Keratinocyte (primary cell): ENCODE measurements at regions not wholly inside any gene's neighbourhood (a gene's known extent, or its start where the extent isn't known, plus 50 kb on each side); places are given as distances from the start of the nearest gene placed in this dataset.

Source experiments
- EZH2 ChIP-seq: IDR thresholded peaks from one replicate; pipeline ENCODE4 v1.6.1; 2012; ENCODE audit warnings: inconsistent platforms, mild to moderate bottlenecking, low read length, moderate library complexity
- TF ChIP-seq, protein P1 (sequence below), 3 experiments: IDR thresholded peaks in 1 of 3; conservative IDR thresholded peaks in 1 of 3; optimal IDR thresholded peaks in 1 of 3; 2 replicates in 2 of 3; 3 replicates in 1 of 3; pipeline versions ENCODE3 to v1.5.1; 2011; ENCODE audit warnings: low read length in 3 of 3, mild to moderate bottlenecking in 3 of 3, moderate library complexity in 2 of 3, control low read depth in 1 of 3, inconsistent platforms in 1 of 3; ENCODE audit not compliant: insufficient read depth in 2 of 3; ENCODE audit errors: extremely low read depth in 1 of 3

DNA sequence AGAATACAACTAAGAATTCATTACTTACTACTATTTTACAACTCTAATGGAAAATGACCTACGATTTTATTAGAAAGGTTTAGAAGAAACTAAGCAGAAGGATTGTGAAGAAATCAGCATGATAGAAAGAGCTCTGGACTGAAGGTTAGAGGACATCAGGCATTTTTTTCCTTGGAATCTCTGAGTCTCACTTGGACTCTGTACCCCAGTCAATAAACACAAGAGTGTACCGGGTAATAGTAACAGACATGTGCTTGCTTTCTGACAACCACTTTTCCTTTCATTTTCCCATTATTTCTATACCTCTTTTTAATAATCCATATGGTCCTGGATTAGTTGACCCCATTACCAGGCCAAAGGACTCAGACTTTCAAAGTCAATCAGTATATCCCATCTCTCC, 1240.9 kb upstream of the LRRTM3 start:
- TF ChIP-seq, protein P1, sequence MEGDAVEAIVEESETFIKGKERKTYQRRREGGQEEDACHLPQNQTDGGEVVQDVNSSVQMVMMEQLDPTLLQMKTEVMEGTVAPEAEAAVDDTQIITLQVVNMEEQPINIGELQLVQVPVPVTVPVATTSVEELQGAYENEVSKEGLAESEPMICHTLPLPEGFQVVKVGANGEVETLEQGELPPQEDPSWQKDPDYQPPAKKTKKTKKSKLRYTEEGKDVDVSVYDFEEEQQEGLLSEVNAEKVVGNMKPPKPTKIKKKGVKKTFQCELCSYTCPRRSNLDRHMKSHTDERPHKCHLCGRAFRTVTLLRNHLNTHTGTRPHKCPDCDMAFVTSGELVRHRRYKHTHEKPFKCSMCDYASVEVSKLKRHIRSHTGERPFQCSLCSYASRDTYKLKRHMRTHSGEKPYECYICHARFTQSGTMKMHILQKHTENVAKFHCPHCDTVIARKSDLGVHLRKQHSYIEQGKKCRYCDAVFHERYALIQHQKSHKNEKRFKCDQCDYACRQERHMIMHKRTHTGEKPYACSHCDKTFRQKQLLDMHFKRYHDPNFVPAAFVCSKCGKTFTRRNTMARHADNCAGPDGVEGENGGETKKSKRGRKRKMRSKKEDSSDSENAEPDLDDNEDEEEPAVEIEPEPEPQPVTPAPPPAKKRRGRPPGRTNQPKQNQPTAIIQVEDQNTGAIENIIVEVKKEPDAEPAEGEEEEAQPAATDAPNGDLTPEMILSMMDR (optimal IDR thresholded peaks at IDR 0.05 in 1 of 3, IDR thresholded peaks at IDR 0.05 in 1 of 3, conservative IDR thresholded peaks at IDR 0.05 in 1 of 3; ENCODE audit: extremely low read depth in 1 of 3, insufficient read depth in 2 of 3, low read length in 3 of 3) = no peak
- TF ChIP-seq EZH2 = no peak
